Activated CD4-positive, CD25-positive, alpha-beta regulatory T cell (primary cell): ENCODE measurements at regions not wholly inside any gene's neighbourhood (a gene's known extent, or its start where the extent isn't known, plus 50 kb on each side); places are given as distances from the start of the nearest gene placed in this dataset.
"Not testable (repeated sequence)": the region's sequence is repeated elsewhere in the genome, so short reads cannot be mapped to it uniquely, and the experiment has no call there.

Experiments used
- DNase-seq, 4 experiments: peaks; one replicate each; lab custom pipeline; 2025; lab: John Stamatoyannopoulos, UW

DNA sequence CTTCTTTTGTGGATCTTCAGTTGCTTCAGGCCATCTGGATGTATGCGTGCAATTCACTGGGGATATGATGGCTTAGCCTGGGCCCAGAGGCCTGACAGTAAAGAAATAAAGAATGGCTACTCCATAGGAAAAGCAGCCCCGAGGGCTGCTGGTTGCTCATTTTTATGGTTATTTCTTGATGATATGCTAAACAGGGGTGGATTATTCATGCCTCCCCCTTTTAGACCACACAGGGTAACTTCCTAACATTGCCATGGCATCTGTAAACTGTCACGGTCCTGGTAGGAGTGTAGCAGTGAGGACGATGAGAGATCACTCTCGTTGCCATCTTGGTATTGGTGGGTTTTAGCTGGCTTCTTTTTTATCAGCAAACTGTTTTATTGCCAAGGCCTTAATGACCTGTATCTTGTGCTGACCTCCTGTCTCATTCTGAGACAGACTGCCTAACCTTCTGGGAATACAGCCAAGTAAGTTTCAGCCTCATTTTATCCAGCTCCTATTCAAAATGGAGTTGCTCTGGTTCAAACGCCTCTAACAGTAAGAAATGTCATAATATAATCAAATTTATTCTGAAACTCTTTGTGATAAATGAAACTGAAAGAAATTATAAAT lies 60.5 kb downstream of the DSEL start:
- DNase-seq = no peak

DNA sequence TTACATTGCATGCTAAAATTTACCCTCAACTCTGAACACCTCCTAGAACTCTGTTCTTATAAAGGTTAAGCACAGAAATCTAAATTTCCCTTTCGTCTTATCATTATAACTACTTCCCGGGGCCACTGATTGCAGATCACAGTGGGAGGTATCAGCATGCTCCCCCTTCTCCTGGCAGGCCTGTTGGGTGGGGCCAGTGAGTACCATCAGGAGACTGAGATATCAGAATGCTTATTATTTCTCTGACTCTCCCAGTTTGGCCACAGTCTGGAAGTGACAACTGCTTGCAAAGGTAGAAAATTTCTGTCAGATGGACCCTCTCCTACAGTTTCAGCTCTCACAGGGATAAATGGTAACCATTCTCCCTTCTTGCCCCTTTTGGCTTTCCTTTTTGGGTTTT lies 62.6 kb downstream of the DSEL start:
- no peak for DNase-seq

DNA sequence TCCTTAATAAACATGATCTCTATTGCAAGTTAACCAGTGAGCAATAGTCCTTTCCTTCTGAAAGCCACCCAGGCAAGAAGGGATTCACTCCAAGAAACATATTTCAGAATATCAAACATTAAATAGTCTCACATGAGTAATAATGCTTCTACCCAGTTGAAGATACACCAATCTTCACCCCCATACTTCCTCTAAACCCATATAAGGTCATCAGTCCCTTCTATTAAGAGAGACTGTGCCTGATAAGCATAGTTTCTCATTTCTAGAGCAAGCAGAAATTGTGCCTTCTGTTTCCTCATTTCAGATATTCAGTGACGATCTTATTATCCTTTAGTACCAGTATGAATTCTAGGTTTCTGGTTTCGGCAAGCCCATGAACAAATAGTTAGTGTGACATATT lies 64.6 kb downstream of the DSEL start:
- no peak for DNase-seq

DNA sequence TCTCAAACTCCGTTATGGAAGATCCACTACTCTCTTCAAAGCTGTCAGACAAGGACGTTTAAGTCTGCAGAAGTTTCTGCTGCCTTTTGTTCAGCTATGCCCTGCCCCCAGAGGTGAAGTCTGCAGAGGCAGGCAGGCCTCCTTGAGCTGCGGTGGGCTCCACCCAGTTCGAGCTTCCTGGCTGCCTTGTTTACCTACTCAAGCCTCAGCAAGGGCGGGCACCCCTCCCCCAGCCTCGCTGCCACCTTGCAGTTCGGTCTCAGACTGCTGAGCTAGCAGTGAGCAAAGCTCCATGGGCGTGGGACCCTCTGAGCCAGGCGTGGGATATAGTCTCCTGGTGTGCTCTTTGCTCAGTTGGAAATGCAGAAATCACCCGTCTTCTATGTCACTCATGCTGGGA lies 65.4 kb downstream of the DSEL start:
- not testable (repeated sequence) for DNase-seq

DNA sequence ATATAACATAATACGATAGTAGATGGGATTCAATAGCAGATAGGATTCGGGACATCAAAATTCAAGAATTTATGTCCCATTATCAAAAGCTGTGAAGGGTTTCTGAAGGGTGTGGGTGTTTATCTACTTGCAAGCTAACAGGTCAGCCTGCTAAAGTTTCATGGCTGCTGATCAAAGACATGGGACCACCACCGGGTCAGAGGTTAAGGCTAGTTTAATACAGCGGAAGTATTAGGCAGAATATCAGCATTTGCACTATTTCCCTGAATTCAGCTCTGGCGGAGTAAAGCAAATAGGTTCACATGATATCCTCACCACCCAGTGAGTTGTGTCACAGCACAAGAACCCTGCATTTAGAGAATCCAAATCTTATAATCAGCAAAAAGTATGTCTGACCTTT lies 82.5 kb downstream of the DSEL start:
- DNase-seq = no peak

DNA sequence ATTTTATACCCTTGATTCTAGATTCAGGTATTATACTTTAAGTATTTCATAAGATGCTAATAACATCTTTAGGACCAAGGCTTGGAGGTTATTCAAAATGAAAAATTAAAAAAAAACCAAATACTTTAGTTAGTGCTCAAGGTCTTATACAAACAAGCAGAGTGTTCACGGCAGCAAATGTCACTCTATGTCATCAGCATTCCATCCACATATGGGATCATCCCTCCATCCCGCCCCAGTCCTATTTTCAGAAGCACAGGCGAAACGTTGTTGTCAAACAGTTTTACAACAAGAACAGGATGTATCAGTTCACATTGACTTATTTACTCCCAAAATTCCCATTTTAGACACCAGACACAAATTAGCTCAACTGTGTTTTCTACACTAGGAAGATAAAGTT lies 83.7 kb downstream of the DSEL start:
- DNase-seq = no peak

DNA sequence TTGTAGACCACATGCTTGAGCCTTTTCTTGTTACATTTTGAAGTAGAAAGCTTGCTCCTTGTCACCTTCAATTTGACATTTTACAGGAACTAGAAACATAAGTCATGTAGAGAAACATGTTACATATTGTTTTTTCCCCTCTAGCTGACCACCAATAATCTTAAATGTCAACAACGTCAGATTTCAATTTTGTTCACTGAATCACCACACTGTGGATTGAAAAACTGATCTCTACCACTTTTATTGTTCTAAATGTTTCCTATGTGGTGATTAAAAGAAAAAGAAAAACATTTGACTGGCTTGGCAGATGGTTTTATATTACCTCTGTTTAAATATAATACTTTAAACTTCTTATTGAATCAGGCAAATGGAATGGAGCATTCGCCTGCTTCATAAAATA lies 87.7 kb downstream of the DSEL start:
- DNase-seq = no peak

DNA sequence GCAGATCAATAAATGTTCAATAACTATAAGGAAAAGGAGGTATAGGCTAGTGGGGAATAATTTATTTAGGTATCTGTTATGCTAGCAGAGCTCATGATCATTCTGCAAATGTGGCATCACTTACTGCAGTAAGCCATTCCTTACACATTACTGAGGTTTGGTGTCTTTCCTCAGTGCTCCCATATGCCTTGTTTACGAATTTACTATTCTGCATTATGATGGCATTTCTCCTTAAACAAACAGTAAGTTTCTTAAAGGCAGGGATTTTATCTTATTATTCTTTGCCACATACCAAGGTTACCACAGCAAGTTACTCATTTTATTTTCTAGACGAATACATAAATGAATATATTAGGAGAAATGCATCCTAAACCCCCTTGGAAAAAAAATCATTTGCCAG lies 88.4 kb downstream of the DSEL start:
- no peak for DNase-seq

DNA sequence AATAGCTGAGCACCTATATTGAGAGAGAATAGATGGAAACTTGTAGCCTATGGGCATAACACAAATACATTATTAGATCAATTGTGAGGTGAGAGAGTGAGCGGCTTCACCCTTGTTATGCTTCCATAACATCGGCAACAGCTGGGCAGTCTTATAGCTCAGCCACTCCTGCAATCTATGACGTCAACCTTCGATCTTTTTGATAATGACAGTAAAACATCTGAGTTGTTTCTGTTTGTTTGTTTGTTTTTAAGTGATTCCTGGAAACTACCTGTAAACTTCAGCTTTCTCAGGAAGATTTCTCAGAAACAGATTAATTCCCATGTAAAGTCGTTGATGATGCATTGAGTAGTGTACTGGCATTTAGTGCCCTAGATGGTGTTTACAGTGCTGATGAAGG lies 90.0 kb downstream of the DSEL start:
- DNase-seq = no peak

DNA sequence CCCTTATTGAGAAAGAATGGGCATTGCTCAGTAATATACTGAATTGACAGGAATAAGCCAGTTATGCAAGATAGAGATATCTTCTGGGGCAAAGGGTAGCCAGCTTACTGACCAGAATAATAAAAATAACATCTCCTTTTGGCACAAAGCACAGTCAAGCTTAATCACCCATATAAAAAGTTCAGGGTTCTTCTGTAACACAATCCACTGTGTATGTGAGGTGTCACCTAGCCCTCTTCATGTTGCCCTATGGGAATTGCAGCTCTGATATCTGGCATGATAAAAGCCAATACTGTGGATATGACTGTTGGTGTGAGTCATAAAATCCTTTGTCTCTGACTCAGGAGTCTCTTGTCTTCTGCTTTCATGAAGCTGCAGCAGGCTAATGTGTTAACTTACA lies 90.8 kb downstream of the DSEL start:
- DNase-seq = no peak

DNA sequence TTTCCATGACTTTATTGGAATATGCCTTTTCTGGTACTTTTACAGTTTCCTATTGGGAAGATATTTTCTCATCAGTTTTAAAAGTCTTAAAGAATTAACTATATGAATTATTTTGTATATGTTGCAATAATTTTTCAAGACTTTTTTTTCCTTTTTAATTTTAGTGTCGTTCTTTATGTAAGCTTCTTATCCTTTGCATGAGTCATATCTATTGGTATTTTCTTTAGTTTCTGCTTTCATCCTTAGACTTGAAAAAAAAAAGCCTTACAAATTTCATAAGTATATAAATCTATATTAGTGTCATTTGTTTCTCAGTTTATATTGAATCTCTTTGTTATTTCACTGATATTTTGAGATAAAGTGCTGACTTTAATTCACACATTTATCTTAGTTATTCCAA lies 94.9 kb downstream of the DSEL start:
- no peak for DNase-seq

DNA sequence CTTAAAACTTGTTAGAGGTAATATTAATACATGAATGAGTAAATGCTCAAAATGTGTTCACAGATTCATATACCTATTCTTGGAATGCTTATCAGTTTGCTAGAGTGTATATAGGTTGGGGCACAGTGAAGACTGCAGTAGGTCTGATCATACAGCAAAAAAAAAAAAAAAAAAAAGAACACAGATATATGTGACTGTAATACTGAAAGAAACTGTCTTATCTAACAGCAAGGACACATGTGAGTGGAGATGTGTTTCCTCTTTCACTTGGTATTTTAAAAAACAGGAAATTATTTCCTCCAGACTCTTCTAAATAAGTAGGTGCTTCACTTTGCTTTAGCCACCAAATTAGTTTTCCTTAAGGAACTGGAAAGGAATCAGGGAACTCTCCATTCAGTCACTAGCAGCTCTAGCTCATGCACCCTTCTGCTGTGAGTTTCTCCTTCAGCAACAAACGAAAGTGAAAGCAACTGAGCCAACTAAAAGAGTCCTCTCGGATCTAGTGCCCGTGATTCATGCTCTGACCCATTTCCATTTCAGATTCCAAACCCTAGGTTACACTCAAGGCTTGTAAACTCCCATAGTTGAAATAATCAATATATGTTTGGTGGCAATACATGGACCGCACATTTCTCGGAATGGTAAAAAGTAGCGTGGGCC lies 98.5 kb downstream of the DSEL start:
- DNase-seq = no peak

DNA sequence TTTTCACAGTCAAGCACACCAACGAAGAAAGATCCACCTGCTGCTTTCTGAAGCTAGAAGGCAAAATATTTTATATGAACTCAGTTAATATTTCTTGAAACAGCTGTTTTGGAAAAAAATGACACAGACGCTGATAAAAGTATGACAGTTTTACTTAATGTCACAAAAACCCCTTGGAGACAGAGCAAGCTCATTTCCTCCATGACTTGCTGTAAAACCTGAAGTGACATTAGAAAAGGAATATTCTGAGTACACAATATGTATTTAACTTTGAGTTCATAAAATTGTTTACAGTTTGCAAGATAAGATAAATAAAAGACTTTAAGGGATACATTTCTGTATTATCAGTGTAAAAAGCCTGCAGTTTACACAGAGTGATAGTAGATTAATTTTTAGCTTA lies 105.4 kb downstream of the DSEL start:
- no peak for DNase-seq

DNA sequence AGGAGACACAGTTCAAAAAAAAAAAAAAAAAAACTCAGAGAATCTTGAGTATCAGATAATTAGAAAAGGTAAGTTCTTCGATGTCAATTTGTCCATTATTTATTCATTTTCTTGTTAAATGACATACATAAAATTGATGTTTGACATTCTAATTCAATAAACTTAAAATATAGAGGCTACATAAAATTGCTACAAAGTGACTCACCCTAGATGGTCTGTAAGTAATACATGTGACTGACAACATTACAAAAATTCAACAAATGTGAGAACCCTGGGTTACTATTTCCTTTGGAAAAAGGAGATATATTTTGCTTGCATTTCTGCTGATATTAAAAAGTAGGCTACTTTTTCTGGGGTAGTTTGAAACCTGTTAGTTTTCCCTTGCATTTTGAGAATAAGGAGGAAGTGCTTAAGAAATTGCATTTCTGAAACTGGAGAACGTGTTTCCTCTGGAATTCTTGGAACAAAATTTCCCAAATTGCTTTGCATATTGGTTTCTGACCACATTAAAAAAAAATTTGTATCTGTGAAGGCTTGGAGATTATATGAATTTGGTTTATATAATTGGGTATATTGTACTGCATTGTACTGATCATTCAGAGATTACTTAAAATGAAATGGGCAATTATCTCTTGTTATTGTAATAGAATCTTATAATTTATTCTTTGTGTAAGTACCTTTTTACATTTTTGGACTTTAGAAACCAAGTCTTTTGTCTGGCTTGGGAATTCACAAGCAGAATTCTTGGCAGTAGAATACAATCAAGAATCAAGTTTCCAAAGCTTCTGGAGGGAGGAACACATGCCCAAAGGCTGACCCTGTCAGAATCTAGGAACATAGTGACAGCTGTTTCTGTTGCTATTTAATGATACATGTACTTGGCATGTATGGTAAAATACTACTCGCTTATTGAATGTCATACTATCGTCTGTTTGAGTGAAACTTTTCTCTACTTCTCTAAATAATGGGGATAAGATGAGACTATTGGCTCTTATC lies 106.1 kb downstream of the DSEL start:
- DNase-seq = no peak

DNA sequence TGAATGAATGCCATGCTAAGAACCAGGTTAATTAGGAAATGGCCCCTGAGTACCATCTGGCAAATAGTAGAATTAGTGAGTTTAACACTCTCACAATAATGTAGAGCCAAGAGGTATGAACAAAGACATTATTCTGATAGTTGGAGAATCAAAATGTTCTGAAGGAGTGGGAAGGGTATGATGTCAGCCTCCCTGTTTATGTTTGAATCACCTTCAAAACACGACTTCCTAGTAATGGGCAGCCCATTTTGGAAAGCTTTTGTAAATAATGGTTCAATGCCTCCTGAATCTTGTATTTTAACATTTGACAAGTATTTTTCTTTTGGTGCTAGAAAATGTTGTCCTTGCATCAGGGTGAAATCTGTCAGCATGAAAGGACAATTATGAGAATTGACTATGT lies 108.3 kb downstream of the DSEL start:
- no peak for DNase-seq

DNA sequence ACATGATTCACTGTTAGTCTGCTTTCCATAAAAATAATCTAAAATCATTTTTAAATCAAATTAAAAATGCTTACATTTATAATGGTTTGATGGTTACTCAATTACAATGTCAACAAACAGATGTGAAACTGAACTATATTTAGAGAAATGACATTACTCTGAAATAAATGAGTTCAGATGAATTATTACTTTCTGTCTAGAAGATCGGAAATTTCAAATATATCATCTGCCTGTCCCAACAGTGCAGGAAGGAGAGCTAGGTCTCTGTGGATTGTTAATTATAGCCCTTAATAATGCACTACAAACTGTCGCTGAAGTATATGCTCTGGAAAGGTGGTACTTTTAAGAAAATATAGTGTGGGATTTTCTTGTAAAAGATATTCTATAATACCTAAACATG lies 109.8 kb downstream of the DSEL start:
- DNase-seq = no peak

DNA sequence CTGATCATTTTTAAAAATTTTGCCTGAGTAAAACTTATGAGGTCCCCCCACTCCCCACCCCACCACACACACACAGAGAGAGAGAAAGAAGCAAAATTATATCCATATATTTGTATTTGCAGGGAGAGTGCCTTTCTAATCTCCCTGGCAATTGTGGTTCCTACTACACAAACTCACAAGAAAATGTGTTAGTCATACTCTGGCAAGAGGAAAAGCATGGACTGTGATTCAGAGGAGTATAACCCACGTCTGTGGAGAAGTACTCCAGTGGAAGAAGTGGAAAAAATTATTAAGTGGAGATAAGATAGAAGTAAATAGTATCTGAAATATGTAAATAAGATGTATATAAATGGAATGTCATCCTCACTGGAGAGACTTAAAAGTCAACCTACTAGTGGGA lies 114.0 kb downstream of the DSEL start:
- no peak for DNase-seq

DNA sequence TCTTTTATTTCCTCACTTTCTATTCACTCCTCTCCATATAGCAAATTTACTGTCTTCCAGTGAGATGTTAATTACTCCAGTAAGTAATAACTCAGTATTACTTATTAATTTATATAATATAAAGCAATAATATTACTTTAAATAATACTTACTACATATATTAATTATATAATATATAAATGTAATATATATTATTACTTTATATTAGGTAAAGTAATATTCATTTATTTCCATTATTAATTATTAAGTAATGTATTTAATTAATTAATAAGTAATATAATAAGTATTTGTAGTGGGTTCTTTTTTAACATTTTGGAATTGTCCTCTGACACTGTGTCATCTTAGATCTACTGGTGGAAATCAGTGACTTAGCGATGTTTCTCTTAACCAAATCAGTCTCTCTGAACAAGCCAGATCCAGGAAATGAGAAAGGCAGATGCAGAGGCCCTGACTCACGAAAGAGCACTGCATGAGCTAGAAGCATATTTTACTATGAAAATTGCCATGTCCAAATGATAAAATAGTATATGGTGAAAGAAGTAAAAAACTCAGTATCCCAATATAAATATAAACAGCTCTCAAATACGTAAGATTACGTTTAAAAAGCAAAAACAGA lies 115.9 kb downstream of the DSEL start:
- DNase-seq = no peak

DNA sequence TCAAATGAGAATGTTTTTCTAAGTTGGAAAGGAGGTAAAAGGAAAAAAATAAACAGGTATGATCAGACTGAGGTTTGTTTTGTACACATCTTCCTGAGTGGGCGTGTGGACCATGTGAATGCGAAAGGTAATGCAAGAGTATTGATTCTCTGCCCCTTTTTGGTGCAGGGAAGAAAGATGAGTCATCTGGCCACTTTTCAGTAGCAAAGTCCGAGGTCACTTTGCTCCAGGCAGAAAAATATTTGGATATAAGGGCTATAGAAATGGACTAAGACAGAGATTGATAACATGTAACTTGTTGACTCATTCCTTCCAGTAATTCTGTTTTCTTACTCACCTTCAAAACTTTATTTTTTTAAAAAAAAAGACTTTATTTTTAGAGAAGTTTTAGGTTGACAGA lies 130.5 kb downstream of the DSEL start:
- no peak for DNase-seq

DNA sequence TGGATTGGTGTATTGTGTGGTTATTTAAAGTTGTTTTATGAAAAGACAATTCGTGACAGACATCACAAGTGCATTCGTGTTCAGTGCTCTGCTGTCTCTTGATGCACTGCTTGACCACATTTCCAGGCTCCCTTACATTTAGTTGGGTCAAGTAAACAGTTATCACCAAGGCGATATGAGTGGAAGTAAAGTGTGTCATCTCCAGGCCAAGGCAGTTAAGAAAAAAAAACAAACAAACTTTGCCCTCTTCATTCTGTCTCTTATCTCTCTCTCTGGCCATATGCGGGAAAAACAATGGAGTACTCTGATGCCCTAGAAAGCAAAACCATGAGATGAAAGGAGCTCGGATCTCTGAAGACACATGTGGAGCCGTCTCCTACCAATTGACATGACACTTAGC lies 131.1 kb downstream of the DSEL start:
- DNase-seq = no peak

DNA sequence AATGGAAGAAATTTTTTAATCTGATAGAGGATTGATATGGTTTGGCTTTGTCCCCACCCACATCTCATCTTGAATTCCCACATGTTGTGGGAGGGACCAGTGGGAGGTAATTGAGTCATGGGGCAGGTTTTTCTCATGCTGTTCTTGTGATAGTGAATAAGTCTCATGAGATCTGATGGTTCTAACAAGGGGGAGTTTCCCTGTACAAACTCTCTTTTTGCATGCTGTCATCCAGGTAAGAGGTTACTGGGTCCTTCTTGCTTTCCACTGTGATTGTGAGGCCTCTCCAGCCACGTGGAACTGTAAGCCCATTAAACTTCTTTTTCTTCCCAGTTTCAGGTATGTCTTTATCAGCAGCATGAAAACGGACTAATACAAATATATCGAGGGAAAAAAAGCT lies 132.5 kb downstream of the DSEL start:
- not testable (repeated sequence) for DNase-seq

DNA sequence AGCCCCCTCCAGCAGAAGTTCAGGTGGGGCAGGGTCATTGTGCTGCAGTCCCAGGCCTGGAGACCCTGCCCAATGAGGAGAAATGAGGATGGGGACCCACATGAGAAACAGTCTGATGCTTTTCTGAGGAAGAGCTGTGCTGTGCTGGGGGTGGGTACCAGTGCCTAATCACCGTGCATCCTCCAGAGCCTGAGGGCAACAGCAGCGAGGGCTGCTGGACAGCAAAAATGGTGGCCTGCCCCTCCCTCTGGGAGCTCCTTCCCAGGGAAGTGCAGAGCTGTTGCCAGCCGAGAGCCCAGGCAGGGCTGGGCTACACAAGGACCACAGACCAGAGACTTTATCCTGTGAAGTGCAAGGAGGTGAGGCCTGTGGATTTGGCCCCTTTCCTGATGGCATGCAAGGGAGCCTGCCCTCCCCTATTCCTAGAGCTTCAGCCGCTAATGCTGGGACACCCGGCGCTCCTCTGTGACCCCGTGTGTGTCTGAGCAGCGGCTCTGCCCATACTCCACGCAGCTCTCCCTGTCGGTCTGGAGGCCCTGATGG lies 134.8 kb downstream of the DSEL start:
- no peak for DNase-seq
